HEK293 (cell line): ENCODE measurements at regions not wholly inside any gene's neighbourhood (a gene's known extent, or its start where the extent isn't known, plus 50 kb on each side); places are given as distances from the start of the nearest gene placed in this dataset.

Experiments used
- CTCF ChIA-PET: fragments of 350-600 bp; formaldehyde crosslinking; extraction: SDS; loops from one replicate; lab custom pipeline; 2021; ENCODE audit warnings: antibody characterized with exemption; lab: Yijun Ruan, JAX
- POLR2A ChIA-PET: fragments of 300-600 bp; formaldehyde crosslinking; extraction: SDS; loops from one replicate; lab custom pipeline; 2020; ENCODE audit warnings: antibody characterized with exemption, inconsistent platforms; lab: Yijun Ruan, JAX
- H3K27ac ChIP-seq: fragments of 200-500 bp; sonication (Bioruptor generic); 2 replicates; pipeline ENCODE4 v1.5.1; 2014; ENCODE audit warnings: low read depth, low read length, control low read depth, inconsistent platforms; ENCODE audit errors: extremely low read depth
- H3K36me3 ChIP-seq, 2 experiments: fragments of 200-500 bp in 1 of 2; sonication (Bioruptor generic) in 1 of 2; 1 replicate in 1 of 2; 2 replicates in 1 of 2; pipeline ENCODE4 v1.5.1; 2014 to 2017; ENCODE audit warnings: inconsistent platforms in 2 of 2, low read length in 2 of 2; ENCODE audit not compliant: control insufficient read depth in 2 of 2, insufficient read depth in 1 of 2
- H3K4me1 ChIP-seq: fragments of 200-500 bp; sonication (Bioruptor generic); 2 replicates; pipeline ENCODE4 v1.5.1; 2014; ENCODE audit warnings: mild to moderate bottlenecking, low read length, inconsistent platforms; ENCODE audit not compliant: control insufficient read depth, insufficient read depth
- H3K4me3 ChIP-seq: 2 replicates; pipeline ENCODE4 v1.5.1; 2011; ENCODE audit warnings: low read depth, mild to moderate bottlenecking, control low read depth, low read length, moderate library complexity
- H3K9me3 ChIP-seq: fragments of 200-500 bp; sonication (Bioruptor generic); 2 replicates; pipeline ENCODE4 v1.5.1; 2014; ENCODE audit warnings: low read depth, low read length, inconsistent platforms; ENCODE audit not compliant: control insufficient read depth, insufficient read depth
- ELK4 ChIP-seq: IDR thresholded peaks from 2 replicates; pipeline ENCODE4 v1.6.1; 2011; ENCODE audit warnings: mild to moderate bottlenecking, low read depth, low read length, borderline replicate concordance
- SETDB1 ChIP-seq: IDR thresholded peaks from one replicate; pipeline ENCODE4 v1.6.1; 2017; ENCODE audit warnings: mild to moderate bottlenecking, low read length, moderate library complexity, mixed read lengths; ENCODE audit not compliant: insufficient read length
- TRIM28 ChIP-seq: IDR thresholded peaks from 2 replicates; pipeline ENCODE4 v1.6.1; 2011; ENCODE audit warnings: low read length, control low read depth, borderline replicate concordance
- ZBTB26 ChIP-seq: fragments of 450-650 bp; formaldehyde crosslinking; optimal IDR thresholded peaks from 2 replicates; pipeline ENCODE3; 2016; ENCODE audit warnings: missing biosample characterization, mild to moderate bottlenecking, missing genetic modification characterization
- ZBTB49 ChIP-seq: fragments of 450-650 bp; formaldehyde crosslinking; IDR thresholded peaks from 2 replicates; pipeline ENCODE4 v1.5.1; 2016; ENCODE audit warnings: missing biosample characterization, missing genetic modification characterization, low read depth
- ZNF2 ChIP-seq: fragments of 450-650 bp; formaldehyde crosslinking; IDR thresholded peaks from 2 replicates; pipeline ENCODE4 v1.5.1; 2016; ENCODE audit warnings: missing biosample characterization, missing genetic modification characterization
- ZNF223 ChIP-seq: fragments of 450-650 bp; formaldehyde crosslinking; IDR thresholded peaks from 2 replicates; pipeline ENCODE4 v1.5.1; 2016; ENCODE audit warnings: missing biosample characterization, missing genetic modification characterization
- ZNF37A ChIP-seq: fragments of 450-650 bp; IDR thresholded peaks from 2 replicates; pipeline ENCODE4 v1.5.1; 2018; ENCODE audit warnings: missing biosample characterization, missing genetic modification characterization
- ZNF391 ChIP-seq: fragments of 450-650 bp; formaldehyde crosslinking; IDR thresholded peaks from 2 replicates; pipeline ENCODE4 v1.5.1; 2016; ENCODE audit warnings: low read depth, missing biosample characterization, missing genetic modification characterization, borderline replicate concordance
- ZNF433 ChIP-seq: fragments of 450-650 bp; formaldehyde crosslinking; IDR thresholded peaks from 2 replicates; pipeline ENCODE4 v1.5.1; 2016; ENCODE audit warnings: missing biosample characterization, missing genetic modification characterization, low read depth
- ZNF473 ChIP-seq: fragments of 450-650 bp; formaldehyde crosslinking; IDR thresholded peaks from 2 replicates; pipeline ENCODE4 v1.5.1; 2017; ENCODE audit warnings: missing biosample characterization, missing genetic modification characterization
- ZNF518A ChIP-seq: fragments of 450-650 bp; formaldehyde crosslinking; conservative IDR thresholded peaks from 2 replicates; pipeline ENCODE4 v1.5.1; 2016; ENCODE audit warnings: low read depth, missing biosample characterization, missing genetic modification characterization
- ZNF624 ChIP-seq: fragments of 450-650 bp; formaldehyde crosslinking; IDR thresholded peaks from 2 replicates; pipeline ENCODE4 v1.5.1; 2017; ENCODE audit warnings: missing biosample characterization, missing genetic modification characterization
- ZNF629 ChIP-seq: fragments of 450-650 bp; formaldehyde crosslinking; IDR thresholded peaks from 2 replicates; pipeline ENCODE4 v1.5.1; 2017; ENCODE audit warnings: missing biosample characterization, missing genetic modification characterization
- ZNF658 ChIP-seq: fragments of 450-650 bp; formaldehyde crosslinking; IDR thresholded peaks from 2 replicates; pipeline ENCODE4; 2016; ENCODE audit warnings: missing biosample characterization, missing genetic modification characterization
- ZNF664 ChIP-seq: fragments of 450-650 bp; formaldehyde crosslinking; IDR thresholded peaks from 2 replicates; pipeline ENCODE4 v1.5.1; 2016; ENCODE audit warnings: missing biosample characterization, missing genetic modification characterization
- ZNF701 ChIP-seq: fragments of 450-650 bp; formaldehyde crosslinking; IDR thresholded peaks from 2 replicates; pipeline ENCODE4 v1.5.1; 2016; ENCODE audit warnings: missing biosample characterization, missing genetic modification characterization

- ChIA-PET POLR2A (no interaction called here), CTCF (no interaction called here)
- Histone ChIP-seq H3K4me3 (no peak overlapping the region), H3K27ac (no peak overlapping the region), H3K9me3 (no peaks in the 10 kb centered on the region), H3K4me1 (no peaks in the 10 kb centered on the region), H3K36me3 (no peaks in the 10 kb centered on the region)
- TF ChIP-seq ZNF2: no peak
- no peak for TF ChIP-seq ZNF223 (tag by site-specific recombination)
- TF ChIP-seq ZNF664: no peak
- TF ChIP-seq ZNF37A (tag by site-specific recombination): no peak
- no peak for TF ChIP-seq ZBTB26 (tag by site-specific recombination)
- no peak for TF ChIP-seq ZNF701
- TF ChIP-seq TRIM28: no peak
- TF ChIP-seq ZNF658 (tag by site-specific recombination): no peak
- no peak for TF ChIP-seq ZNF473 (tag by site-specific recombination)
- TF ChIP-seq ZNF391 (tag by site-specific recombination): no peak
- TF ChIP-seq ZNF518A (tag by site-specific recombination): no peak
- TF ChIP-seq ZBTB49: no peak
- TF ChIP-seq ZNF433 (tag by site-specific recombination): no peak
- TF ChIP-seq SETDB1: no peak
- TF ChIP-seq ZNF624 (tag by site-specific recombination): no peak
- TF ChIP-seq ELK4: no peak
- no peak for TF ChIP-seq ZNF629 (tag by site-specific recombination)
Observed at GRCh38 chr1:4021136-4021973, 121.3 kb upstream of the C1orf174 start.
